Gastrocnemius medialis (tissue), 4 donors: ENCODE measurements at regions not wholly inside any gene's neighbourhood (a gene's known extent, or its start where the extent isn't known, plus 50 kb on each side); places are given as distances from the start of the nearest gene placed in this dataset.
"Not testable (repeated sequence)": the region's sequence is repeated elsewhere in the genome, so short reads cannot be mapped to it uniquely, and the experiment has no call there.

Experiments
- POLR2A ChIP-seq, 2 donors: fragments of 450-650 bp; IDR thresholded peaks; one replicate each; pipeline ENCODE4 v1.6.1; 2017; ENCODE audit warnings: antibody characterized with exemption in 2 of 2, mild to moderate bottlenecking in 2 of 2, moderate library complexity in 2 of 2
- TF ChIP-seq, protein P1 (sequence below), 5 experiments: fragments of 450-650 bp in 3 of 5; fragments of 200-600 bp in 2 of 5; sonication (generic) in 2 of 5; IDR thresholded peaks in 4 of 5; conservative IDR thresholded peaks in 1 of 5; 1 replicate in 4 of 5; 2 replicates in 1 of 5; pipeline ENCODE4 v1.5.1; 2016 to 2019; ENCODE audit warnings: antibody characterized with exemption in 5 of 5, mild to moderate bottlenecking in 3 of 5, moderate library complexity in 3 of 5

DNA sequence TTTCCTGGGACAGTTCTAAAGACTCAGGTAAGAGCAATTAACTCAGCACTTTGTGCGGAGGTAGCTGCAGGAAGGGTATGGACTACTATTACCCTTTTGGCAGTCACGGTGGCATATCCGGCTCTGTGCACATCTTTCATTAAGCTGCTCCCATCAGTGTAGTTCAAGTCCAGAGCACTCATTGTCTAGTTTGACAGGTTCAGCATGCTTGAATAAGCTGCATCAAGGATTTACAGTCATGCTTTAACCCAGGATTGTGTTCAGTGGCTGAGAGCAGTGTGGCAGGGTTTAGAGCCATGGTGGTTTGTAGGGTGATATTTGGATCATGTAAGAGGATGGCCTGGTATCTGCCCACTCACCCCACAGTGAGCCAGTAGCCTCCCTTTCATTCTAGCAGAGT, 294.5 kb upstream of the NPAP1 start:
- TF ChIP-seq, protein P1, sequence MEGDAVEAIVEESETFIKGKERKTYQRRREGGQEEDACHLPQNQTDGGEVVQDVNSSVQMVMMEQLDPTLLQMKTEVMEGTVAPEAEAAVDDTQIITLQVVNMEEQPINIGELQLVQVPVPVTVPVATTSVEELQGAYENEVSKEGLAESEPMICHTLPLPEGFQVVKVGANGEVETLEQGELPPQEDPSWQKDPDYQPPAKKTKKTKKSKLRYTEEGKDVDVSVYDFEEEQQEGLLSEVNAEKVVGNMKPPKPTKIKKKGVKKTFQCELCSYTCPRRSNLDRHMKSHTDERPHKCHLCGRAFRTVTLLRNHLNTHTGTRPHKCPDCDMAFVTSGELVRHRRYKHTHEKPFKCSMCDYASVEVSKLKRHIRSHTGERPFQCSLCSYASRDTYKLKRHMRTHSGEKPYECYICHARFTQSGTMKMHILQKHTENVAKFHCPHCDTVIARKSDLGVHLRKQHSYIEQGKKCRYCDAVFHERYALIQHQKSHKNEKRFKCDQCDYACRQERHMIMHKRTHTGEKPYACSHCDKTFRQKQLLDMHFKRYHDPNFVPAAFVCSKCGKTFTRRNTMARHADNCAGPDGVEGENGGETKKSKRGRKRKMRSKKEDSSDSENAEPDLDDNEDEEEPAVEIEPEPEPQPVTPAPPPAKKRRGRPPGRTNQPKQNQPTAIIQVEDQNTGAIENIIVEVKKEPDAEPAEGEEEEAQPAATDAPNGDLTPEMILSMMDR (IDR thresholded peaks at IDR 0.05 in 4 of 5, conservative IDR thresholded peaks at IDR 0.05 in 1 of 5): not testable (repeated sequence)
- TF ChIP-seq POLR2A (IDR thresholded peaks at IDR 0.05): not testable (repeated sequence)
